Prostate gland (tissue), 2 donors: ENCODE measurements at regions not wholly inside any gene's neighbourhood (a gene's known extent, or its start where the extent isn't known, plus 50 kb on each side); places are given as distances from the start of the nearest gene placed in this dataset.

ENCODE experiments used
- DNase-seq: peaks from one replicate; pipeline ENCODE4 v3.0.0-alpha.2; 2019; ENCODE audit warnings: low spot score
- H3K27ac ChIP-seq, 2 donors: fragments of 200-600 bp; sonication (generic); 2 replicates each; pipeline ENCODE4 v1.5.1; 2017 to 2019
- H3K27me3 ChIP-seq: fragments of 200-600 bp; sonication (generic); replicated peaks from 2 replicates; pipeline ENCODE4 v1.5.1; 2019; ENCODE audit not compliant: insufficient read depth
- H3K36me3 ChIP-seq, 2 donors: fragments of 200-600 bp; sonication (generic); 1 replicate in 1 of 2; 2 replicates in 1 of 2; pipeline versions ENCODE4 v1.5.1 to v1.8.1; 2017 to 2019
- H3K4me1 ChIP-seq: fragments of 200-600 bp; sonication (generic); replicated peaks from 2 replicates; pipeline ENCODE4 v1.5.1; 2019
- H3K4me3 ChIP-seq, 2 donors: fragments of 200-600 bp; sonication (generic); 2 replicates each; pipeline ENCODE4 v1.5.1; 2017 to 2019
- H3K9me3 ChIP-seq: fragments of 200-600 bp; sonication (generic); 2 replicates; pipeline ENCODE4 v1.5.1; 2017
- CTCF ChIP-seq, 4 experiments: fragments of 200-600 bp in 2 of 4; fragments of 450-650 bp in 2 of 4; sonication (generic) in 2 of 4; IDR thresholded peaks; 1 replicate in 3 of 4; 2 replicates in 1 of 4; pipeline ENCODE4 v1.5.1; 2016 to 2019; ENCODE audit warnings: antibody characterized with exemption in 4 of 4, mild to moderate bottlenecking in 2 of 4, moderate library complexity in 2 of 4
- POLR2A ChIP-seq: fragments of 450-650 bp; IDR thresholded peaks from one replicate; pipeline ENCODE4 v1.6.1; 2016; ENCODE audit warnings: antibody characterized with exemption, mild to moderate bottlenecking
- POLR2AphosphoS5 ChIP-seq: sonication (generic); formaldehyde crosslinking; IDR thresholded peaks from one replicate; pipeline ENCODE4 v1.6.1; 2017; ENCODE audit warnings: antibody characterized with exemption
- WGBS: methylation state at CpG from one replicate; pipeline ENCODE4 v1.1.5; 2018; 5-methylcytosine and 5-hydroxymethylcytosine counted together
- intact Hi-C: fragments of 100-400 bp; cut with DNase I; formaldehyde crosslinking; loops from one replicate; pipeline ENCODE4 v1.14.2; 2022

- H3K36me3 ChIP-seq: no peaks in the 10 kb centered on the region
- no peak overlapping the region for H3K4me3 ChIP-seq
- no peak overlapping the region for H3K27ac ChIP-seq
- TF ChIP-seq POLR2AphosphoS5: no peak
- TF ChIP-seq CTCF (IDR thresholded peaks at IDR 0.05): no peak
- no peak for TF ChIP-seq POLR2A
- intact Hi-C loops: no loop called here
- no peaks in the 10 kb centered on the region for H3K4me1 ChIP-seq
- DNase-seq: no peak
- 91% methylated on average over 10 of the region's 10 CpGs for WGBS
- no peaks in the 10 kb centered on the region for H3K27me3 ChIP-seq
- no peaks in the 10 kb centered on the region for H3K9me3 ChIP-seq
Measured at GRCh38 chr20:60750909-60751308, 501.2 kb upstream of the CDH4 start.

- Histone ChIP-seq H3K36me3 (no peaks in the 10 kb centered on the region), H3K4me1 (no peaks in the 10 kb centered on the region), H3K27me3 (no peaks in the 10 kb centered on the region), H3K4me3 (no peak overlapping the region), H3K9me3 (no peaks in the 10 kb centered on the region), H3K27ac (no peak overlapping the region)
- no peak for DNase-seq
- TF ChIP-seq POLR2A (no peak), POLR2AphosphoS5 (no peak), CTCF (IDR thresholded peaks at IDR 0.05) (no peak)
- 84% methylated on average over 7 of the region's 7 CpGs for WGBS
- intact Hi-C loops: no loop called here
Measured at GRCh38 chr20:60751826-60752225, 500.2 kb upstream of the CDH4 start.

- Histone ChIP-seq H3K4me1 (no peaks in the 10 kb centered on the region), H3K9me3 (no peaks in the 10 kb centered on the region), H3K27ac (no peak overlapping the region), H3K36me3 (no peaks in the 10 kb centered on the region), H3K4me3 (no peak overlapping the region), H3K27me3 (no peaks in the 10 kb centered on the region)
- DNase-seq: no peak
- WGBS: 41% methylated on average over 17 of the region's 17 CpGs
- intact Hi-C loops: no loop called here
- TF ChIP-seq POLR2AphosphoS5 (no peak), CTCF (IDR thresholded peaks at IDR 0.05) (no peak), POLR2A (no peak)
Measured at GRCh38 chr20:60752741-60753420, 499.2 kb upstream of the CDH4 start.

GRCh38 chr20:60754856-60755255 is 497.2 kb upstream of the CDH4 start:
- Histone ChIP-seq H3K36me3 (no peaks in the 10 kb centered on the region), H3K27me3 (no peaks in the 10 kb centered on the region), H3K27ac (no peak overlapping the region), H3K4me1 (no peaks in the 10 kb centered on the region), H3K4me3 (no peak overlapping the region), H3K9me3 (no peaks in the 10 kb centered on the region)
- TF ChIP-seq CTCF (IDR thresholded peaks at IDR 0.05) (no peak), POLR2A (no peak), POLR2AphosphoS5 (no peak)
- DNase-seq: no peak
- intact Hi-C loops: no loop called here
- 55% methylated on average over 4 of the region's 4 CpGs for WGBS

GRCh38 chr20:60759651-60760050 is 492.4 kb upstream of the CDH4 start:
- DNase-seq: no peak
- peaks cover 4% of the 10 kb centered on the region for H3K27me3 ChIP-seq
- H3K9me3 ChIP-seq: no peaks in the 10 kb centered on the region
- no peaks in the 10 kb centered on the region for H3K4me1 ChIP-seq
- intact Hi-C loops: no loop called here
- H3K4me3 ChIP-seq: no peak overlapping the region
- H3K36me3 ChIP-seq: no peaks in the 10 kb centered on the region
- TF ChIP-seq POLR2A: no peak
- TF ChIP-seq CTCF (IDR thresholded peaks at IDR 0.05): no peak
- TF ChIP-seq POLR2AphosphoS5: no peak
- H3K27ac ChIP-seq: no peak overlapping the region
- 91% methylated on average over 6 of the region's 6 CpGs for WGBS
